ENCODE measurements at regions not wholly inside any gene's neighbourhood (a gene's known extent, or its start where the extent isn't known, plus 50 kb on each side); places are given as distances from the start of the nearest gene placed in this dataset.

GRCh38 chrX:9327747-9328145, 137.1 kb upstream of the TBL1X start:
- no peak for TF ChIP-seq POLR2AphosphoS5 (IDR thresholded peaks at IDR 0.05; ENCODE audit: low read depth, low read length)
- TF ChIP-seq RXRA (IDR thresholded peaks at IDR 0.05; ENCODE audit: insufficient read depth, low read depth, low read length) = no peak
- no peak for TF ChIP-seq ZNF274 (IDR thresholded peaks at IDR 0.05; ENCODE audit: borderline replicate concordance, extremely low read depth, low read length)
- TF ChIP-seq POLR2A (IDR thresholded peaks at IDR 0.05; ENCODE audit: control extremely low read depth in 1 of 2, low read depth in 2 of 2, low read length in 2 of 2) = no peak
- TF ChIP-seq EP300 (IDR thresholded peaks at IDR 0.05; ENCODE audit: borderline replicate concordance in 1 of 2, low read depth in 2 of 2, low read length in 2 of 2) = no peak
- no peak for TF ChIP-seq CREB1 (IDR thresholded peaks at IDR 0.05)
- no peak for TF ChIP-seq CTCF (IDR thresholded peaks at IDR 0.05; ENCODE audit: control extremely low read depth in 1 of 3, insufficient read depth in 1 of 3, low read depth in 1 of 3, low read length in 3 of 3)
- no peak for TF ChIP-seq TCF12 (IDR thresholded peaks at IDR 0.05; ENCODE audit: low read depth, low read length)
- no peak for TF ChIP-seq YY1 (IDR thresholded peaks at IDR 0.05; ENCODE audit: low read depth, low read length)
- no peak for TF ChIP-seq RFX5 (IDR thresholded peaks at IDR 0.05; ENCODE audit: borderline replicate concordance, low read depth, low read length)
